Endothelial cell of umbilical vein (primary cell): ENCODE measurements at regions not wholly inside any gene's neighbourhood (a gene's known extent, or its start where the extent isn't known, plus 50 kb on each side); places are given as distances from the start of the nearest gene placed in this dataset.

Source experiments
- CTCF ChIP-seq, 2 donors: IDR thresholded peaks; 1 replicate in 1 of 2; 2 replicates in 1 of 2; pipeline ENCODE4 v1.5.1; 2011; ENCODE audit warnings: low read length in 2 of 2, mild to moderate bottlenecking in 2 of 2, moderate library complexity in 2 of 2, control low read depth in 1 of 2, inconsistent platforms in 1 of 2, low read depth in 1 of 2; ENCODE audit not compliant: insufficient read depth in 1 of 2; ENCODE audit errors: extremely low read depth in 1 of 2
- EZH2 ChIP-seq: IDR thresholded peaks from 2 replicates; pipeline ENCODE4 v1.6.1; 2012; ENCODE audit warnings: borderline replicate concordance, low read depth, mild to moderate bottlenecking, moderate library complexity, low read length, inconsistent platforms; ENCODE audit not compliant: severe bottlenecking
- FOS ChIP-seq: IDR thresholded peaks from 2 replicates; pipeline ENCODE4 v1.6.1; 2011; ENCODE audit warnings: mild to moderate bottlenecking, low read length, moderate library complexity, borderline replicate concordance; ENCODE audit not compliant: insufficient read depth
- GATA2 ChIP-seq: IDR thresholded peaks from 2 replicates; pipeline ENCODE4 v1.7.0; 2011; ENCODE audit warnings: low read depth, mild to moderate bottlenecking, moderate library complexity, mixed read lengths, low read length; ENCODE audit not compliant: insufficient read length, insufficient read depth
- JUN ChIP-seq: IDR thresholded peaks from 2 replicates; pipeline ENCODE4 v1.6.1; 2011; ENCODE audit warnings: borderline replicate concordance, low read depth; ENCODE audit not compliant: insufficient read length, insufficient read depth
- MAX ChIP-seq: IDR thresholded peaks from 2 replicates; pipeline ENCODE4 v1.6.1; 2011; ENCODE audit not compliant: insufficient read depth, insufficient read length
- MYC ChIP-seq: IDR thresholded peaks from one replicate; pipeline ENCODE4 v1.6.1; 2011; ENCODE audit warnings: mild to moderate bottlenecking, low read depth, low read length
- POLR2A ChIP-seq: IDR thresholded peaks from 2 replicates; pipeline ENCODE4 v1.6.1; 2012; ENCODE audit warnings: low read depth, mild to moderate bottlenecking, control low read depth, low read length
- POLR2AphosphoS5 ChIP-seq: IDR thresholded peaks from 2 replicates; pipeline ENCODE4 v1.6.1; 2012; ENCODE audit warnings: low read depth, mild to moderate bottlenecking, control low read depth, low read length, moderate library complexity; ENCODE audit not compliant: insufficient read depth

DNA sequence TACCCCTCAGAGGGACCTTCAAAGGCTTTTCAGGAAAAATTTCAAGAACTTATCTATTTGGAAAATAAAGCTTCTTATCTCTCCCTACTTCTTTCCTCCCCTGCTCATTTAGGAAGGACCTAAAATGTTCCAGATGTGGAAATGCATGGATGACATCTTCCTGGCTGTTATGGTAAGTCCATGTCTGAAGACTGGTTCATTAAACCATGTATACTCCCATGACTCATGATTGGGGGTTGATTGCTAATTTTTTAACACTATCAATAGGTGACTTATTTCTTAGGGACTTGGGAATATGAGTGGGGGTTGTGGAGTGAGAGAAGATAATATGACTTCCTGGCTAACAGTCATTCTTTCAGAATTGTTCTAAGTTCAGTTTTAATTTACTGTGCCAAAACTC lies 104.0 kb upstream of the PARD3B start:
- no peak for TF ChIP-seq CTCF (IDR thresholded peaks at IDR 0.05; ENCODE audit: extremely low read depth in 1 of 2, insufficient read depth in 1 of 2, low read depth in 1 of 2, low read length in 2 of 2)
- TF ChIP-seq POLR2A = no peak
- TF ChIP-seq MAX = no peak
- no peak for TF ChIP-seq POLR2AphosphoS5
- no peak for TF ChIP-seq EZH2
- TF ChIP-seq MYC = no peak
- no peak for TF ChIP-seq GATA2
- TF ChIP-seq JUN = no peak
- TF ChIP-seq FOS = no peak
